GM12864 (cell line): ENCODE measurements at regions not wholly inside any gene's neighbourhood (a gene's known extent, or its start where the extent isn't known, plus 50 kb on each side); places are given as distances from the start of the nearest gene placed in this dataset.
"Not testable (repeated sequence)": the region's sequence is repeated elsewhere in the genome, so short reads cannot be mapped to it uniquely, and the experiment has no call there.

Experiments
- DNase-seq: peaks from one replicate; pipeline ENCODE4 v3.0.0-alpha.2; 2011; ENCODE audit warnings: low read depth
- H3K4me3 ChIP-seq: 2 replicates; pipeline ENCODE4 v1.5.1; 2011; ENCODE audit warnings: mild to moderate bottlenecking, low read depth, low read length, control low read depth
- CTCF ChIP-seq: IDR thresholded peaks from 2 replicates; pipeline ENCODE4 v1.5.1; 2011; ENCODE audit warnings: low read depth, mild to moderate bottlenecking, moderate library complexity, low read length, control low read depth, inconsistent platforms; ENCODE audit errors: missing control alignments

GRCh38 chr9:82421498-82421897 lies 432.9 kb downstream of the SPATA31D1 start:
- no peak for DNase-seq
- no peak overlapping the region for H3K4me3 ChIP-seq

GRCh38 chr9:82423700-82424099 lies 435.1 kb downstream of the SPATA31D1 start:
- no peak for DNase-seq
- H3K4me3 ChIP-seq: no peak overlapping the region
- TF ChIP-seq CTCF: no peak

More at GRCh38 chr9:82421498-82421897, 432.9 kb downstream of the SPATA31D1 start:
- no peak for TF ChIP-seq CTCF

- no peak for DNase-seq
- no peak overlapping the region for H3K4me3 ChIP-seq
- TF ChIP-seq CTCF: no peak
Measured at GRCh38 chr9:82424599-82425120, 436.1 kb downstream of the SPATA31D1 start.

- H3K4me3 ChIP-seq: no peak overlapping the region
- DNase-seq: no peak
- no peak for TF ChIP-seq CTCF
Measured at GRCh38 chr9:82431121-82431520, 442.5 kb downstream of the SPATA31D1 start.

- not testable (repeated sequence) for DNase-seq, H3K4me3 ChIP-seq
Measured at GRCh38 chr9:82433290-82433931, 444.8 kb downstream of the SPATA31D1 start.

GRCh38 chr9:82436475-82436874 lies 447.9 kb downstream of the SPATA31D1 start:
- no peak for TF ChIP-seq CTCF
- DNase-seq: no peak
- no peak overlapping the region for H3K4me3 ChIP-seq

GRCh38 chr9:82437183-82437582 lies 448.6 kb downstream of the SPATA31D1 start:
- not testable (repeated sequence) for H3K4me3 ChIP-seq, DNase-seq

- H3K4me3 ChIP-seq: no peak overlapping the region
- no peak for DNase-seq
- no peak for TF ChIP-seq CTCF
Measured at GRCh38 chr9:82438581-82438980, 450.0 kb downstream of the SPATA31D1 start.
